NOMO-1 (cell line): ENCODE measurements at regions not wholly inside any gene's neighbourhood (a gene's known extent, or its start where the extent isn't known, plus 50 kb on each side); places are given as distances from the start of the nearest gene placed in this dataset.

Experiments
- DNase-seq, 2 experiments: peaks; one replicate each; lab custom pipeline; 2025; ENCODE audit not compliant: unreplicated experiment in 2 of 2; lab: John Stamatoyannopoulos, UW

GRCh38 chr9:13990994-13991393, 322.9 kb downstream of the NFIB start:
- DNase-seq, result no peak

GRCh38 chr9:13990331-13990730, 323.6 kb downstream of the NFIB start:
- DNase-seq, result no peak

- no peak for DNase-seq
These were observed 325.0 kb downstream of the NFIB start for GRCh38 chr9:13988944-13989343.

GRCh38 chr9:13983607-13984006, 330.3 kb downstream of the NFIB start:
- no peak for DNase-seq

GRCh38 chr9:13979941-13980318, 334.0 kb downstream of the NFIB start:
- DNase-seq, result no peak

GRCh38 chr9:13975611-13976290, 338.2 kb downstream of the NFIB start:
- no peak for DNase-seq

GRCh38 chr9:13974891-13975290, 339.1 kb downstream of the NFIB start:
- DNase-seq, result no peak

GRCh38 chr9:13971966-13972655, 341.8 kb downstream of the NFIB start:
- no peak for DNase-seq

- no peak for DNase-seq
These were observed 342.5 kb downstream of the NFIB start for GRCh38 chr9:13971415-13971814.

GRCh38 chr9:13970426-13970825, 343.5 kb downstream of the NFIB start:
- DNase-seq, result no peak

- DNase-seq, result no peak
These were observed 343.9 kb downstream of the NFIB start for GRCh38 chr9:13970018-13970417.

GRCh38 chr9:13967438-13967837, 346.5 kb downstream of the NFIB start:
- DNase-seq, result no peak

- DNase-seq, result no peak
These were observed 346.9 kb downstream of the NFIB start for GRCh38 chr9:13967011-13967410.

- DNase-seq, result no peak
These were observed 350.8 kb downstream of the NFIB start for GRCh38 chr9:13963005-13963653.

GRCh38 chr9:13962006-13962405, 351.9 kb downstream of the NFIB start:
- no peak for DNase-seq

GRCh38 chr9:13960011-13960765, 353.8 kb downstream of the NFIB start:
- no peak for DNase-seq

- DNase-seq, result no peak
These were observed 355.3 kb downstream of the NFIB start for GRCh38 chr9:13958672-13959071.

GRCh38 chr9:13957089-13957488, 356.9 kb downstream of the NFIB start:
- no peak for DNase-seq

GRCh38 chr9:13956107-13956506, 357.8 kb downstream of the NFIB start:
- no peak for DNase-seq

GRCh38 chr9:13952906-13953305, 361.0 kb downstream of the NFIB start:
- no peak for DNase-seq

- DNase-seq, result no peak
These were observed 365.9 kb downstream of the NFIB start for GRCh38 chr9:13948037-13948436.
